GM06990 (cell line): ENCODE measurements at regions not wholly inside any gene's neighbourhood (a gene's known extent, or its start where the extent isn't known, plus 50 kb on each side); places are given as distances from the start of the nearest gene placed in this dataset.
"Not testable (repeated sequence)": the region's sequence is repeated elsewhere in the genome, so short reads cannot be mapped to it uniquely, and the experiment has no call there.

Experiments used
- DNase-seq: peaks from one replicate; pipeline ENCODE4 v3.0.0-alpha.2; 2011; ENCODE audit not compliant: insufficient read length; ENCODE audit errors: extremely low read depth
- H3K27me3 ChIP-seq: replicated peaks from 2 replicates; pipeline ENCODE4 v1.6.0; 2011; ENCODE audit warnings: low read length; ENCODE audit not compliant: control insufficient read depth, insufficient read depth
- H3K36me3 ChIP-seq: 2 replicates; pipeline ENCODE4 v1.5.1; 2011; ENCODE audit warnings: low read length; ENCODE audit not compliant: control insufficient read depth, insufficient read depth
- H3K4me3 ChIP-seq: replicated peaks from 2 replicates; pipeline ENCODE4 v1.5.1; 2011; ENCODE audit warnings: low read depth, mild to moderate bottlenecking, control low read depth, low read length
- TF ChIP-seq, protein P1 (sequence below): IDR thresholded peaks from 2 replicates; pipeline ENCODE4 v1.5.1; 2011; ENCODE audit warnings: low read length, control low read depth, mild to moderate bottlenecking, inconsistent platforms; ENCODE audit not compliant: insufficient read depth, poor library complexity, severe bottlenecking

DNA sequence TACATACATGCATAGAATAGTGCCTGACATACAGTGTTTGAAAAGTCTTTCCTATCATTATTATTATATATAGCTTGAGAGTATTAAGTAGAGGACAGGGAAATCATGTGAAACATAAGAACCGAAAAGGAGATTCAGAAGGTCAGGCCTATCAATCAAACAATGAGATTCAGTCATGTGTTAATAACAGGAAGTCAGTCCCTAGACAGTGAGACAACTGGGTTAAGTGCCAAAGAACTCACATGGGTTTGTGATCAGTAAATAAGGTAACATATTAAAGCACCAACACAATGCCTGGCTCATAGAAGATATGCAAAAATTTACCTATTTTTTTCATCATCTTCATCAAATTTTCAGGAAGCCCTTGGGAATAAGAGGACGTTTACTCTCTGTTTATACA lies 174.3 kb upstream of the FAT3 start:
- DNase-seq, result no peak
- TF ChIP-seq, protein P1, sequence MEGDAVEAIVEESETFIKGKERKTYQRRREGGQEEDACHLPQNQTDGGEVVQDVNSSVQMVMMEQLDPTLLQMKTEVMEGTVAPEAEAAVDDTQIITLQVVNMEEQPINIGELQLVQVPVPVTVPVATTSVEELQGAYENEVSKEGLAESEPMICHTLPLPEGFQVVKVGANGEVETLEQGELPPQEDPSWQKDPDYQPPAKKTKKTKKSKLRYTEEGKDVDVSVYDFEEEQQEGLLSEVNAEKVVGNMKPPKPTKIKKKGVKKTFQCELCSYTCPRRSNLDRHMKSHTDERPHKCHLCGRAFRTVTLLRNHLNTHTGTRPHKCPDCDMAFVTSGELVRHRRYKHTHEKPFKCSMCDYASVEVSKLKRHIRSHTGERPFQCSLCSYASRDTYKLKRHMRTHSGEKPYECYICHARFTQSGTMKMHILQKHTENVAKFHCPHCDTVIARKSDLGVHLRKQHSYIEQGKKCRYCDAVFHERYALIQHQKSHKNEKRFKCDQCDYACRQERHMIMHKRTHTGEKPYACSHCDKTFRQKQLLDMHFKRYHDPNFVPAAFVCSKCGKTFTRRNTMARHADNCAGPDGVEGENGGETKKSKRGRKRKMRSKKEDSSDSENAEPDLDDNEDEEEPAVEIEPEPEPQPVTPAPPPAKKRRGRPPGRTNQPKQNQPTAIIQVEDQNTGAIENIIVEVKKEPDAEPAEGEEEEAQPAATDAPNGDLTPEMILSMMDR, result no peak
- Histone ChIP-seq H3K27me3 (no peaks in the 10 kb centered on the region), H3K4me3 (no peak overlapping the region), H3K36me3 (no peaks in the 10 kb centered on the region)

DNA sequence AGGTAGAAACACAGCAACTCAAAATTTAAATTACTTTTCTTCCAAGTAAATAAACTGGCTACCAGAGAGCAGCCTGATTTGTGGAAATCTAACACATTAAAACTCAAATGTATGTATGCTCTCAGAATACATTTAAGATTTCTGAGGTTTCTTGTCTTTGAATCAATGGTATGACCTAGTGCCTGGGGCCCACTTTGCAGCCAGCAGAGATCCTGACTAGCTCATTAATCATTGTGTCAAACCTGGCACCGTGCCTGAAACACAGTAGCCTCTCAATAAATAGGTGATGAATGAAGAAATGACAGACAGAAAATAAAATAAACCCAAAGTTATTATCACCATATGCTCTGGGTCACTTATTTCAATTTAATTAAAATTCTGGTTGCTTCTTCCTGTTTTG lies 176.2 kb upstream of the FAT3 start:
- Histone ChIP-seq H3K27me3 (no peaks in the 10 kb centered on the region), H3K4me3 (no peak overlapping the region), H3K36me3 (no peaks in the 10 kb centered on the region)
- TF ChIP-seq, protein P1, result no peak
- DNase-seq, result no peak

DNA sequence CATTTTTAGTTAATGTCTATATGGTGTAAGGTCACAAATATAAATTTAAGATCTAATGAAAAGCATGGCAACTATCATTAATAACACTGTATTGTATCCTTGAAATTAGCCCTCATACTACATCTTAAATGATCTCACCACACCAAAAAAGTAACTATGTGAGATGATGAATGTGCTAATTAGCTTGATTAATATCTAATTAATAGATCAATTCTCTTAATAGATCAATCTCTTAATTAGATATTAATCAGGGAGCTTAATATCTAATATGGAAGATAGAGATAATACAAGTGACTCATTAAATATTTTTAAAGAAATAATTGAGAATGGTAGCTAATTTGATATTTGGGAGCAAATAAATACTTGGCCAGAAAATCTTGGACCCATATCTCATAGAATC lies 178.5 kb upstream of the FAT3 start:
- no peak overlapping the region for H3K4me3 ChIP-seq
- TF ChIP-seq, protein P1, result no peak
- no peaks in the 10 kb centered on the region for H3K27me3 ChIP-seq
- DNase-seq, result no peak
- no peaks in the 10 kb centered on the region for H3K36me3 ChIP-seq

DNA sequence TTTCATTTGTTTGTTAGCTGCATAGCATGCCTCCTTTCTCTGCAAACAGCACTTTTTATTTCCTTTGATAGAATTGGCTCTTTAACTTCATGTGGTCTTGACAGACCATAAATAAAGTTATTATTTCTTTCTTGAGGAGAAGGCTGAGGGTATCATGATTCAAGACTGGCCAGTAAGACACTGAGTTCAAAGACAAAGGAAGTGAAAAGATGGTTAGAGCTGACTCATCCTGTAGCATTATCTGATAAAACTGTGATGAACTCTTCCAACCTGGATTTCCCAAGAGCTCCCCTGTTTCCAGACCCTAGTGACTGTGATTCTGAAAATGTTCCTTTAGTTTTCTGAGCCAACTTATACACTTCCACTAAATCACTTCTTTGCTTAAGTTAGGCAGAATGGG lies 179.3 kb upstream of the FAT3 start:
- no peaks in the 10 kb centered on the region for H3K36me3 ChIP-seq
- H3K4me3 ChIP-seq, result no peak overlapping the region
- TF ChIP-seq, protein P1, result no peak
- DNase-seq, result no peak
- H3K27me3 ChIP-seq, result no peaks in the 10 kb centered on the region

DNA sequence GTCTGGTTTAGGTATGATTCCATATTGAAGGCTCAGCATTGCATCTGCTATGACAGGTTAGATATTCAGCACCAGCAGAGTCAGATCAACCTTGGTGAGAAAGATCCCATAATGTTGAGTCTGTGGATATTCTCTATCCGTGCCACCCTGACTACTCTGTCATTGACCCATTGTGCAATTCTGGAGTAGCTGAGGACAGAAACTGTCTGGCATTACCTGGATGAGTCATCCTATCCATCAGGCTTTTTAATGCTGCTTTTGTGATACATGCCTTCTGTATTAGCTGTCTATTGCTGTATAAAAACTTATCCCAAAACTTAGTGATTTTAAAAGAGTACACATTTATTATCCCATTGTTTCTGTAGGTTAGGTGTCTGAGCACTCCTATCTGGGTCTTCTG lies 189.1 kb upstream of the FAT3 start:
- no peaks in the 10 kb centered on the region for H3K27me3 ChIP-seq
- TF ChIP-seq, protein P1, result no peak
- no peak for DNase-seq
- no peak overlapping the region for H3K4me3 ChIP-seq
- H3K36me3 ChIP-seq, result no peaks in the 10 kb centered on the region

DNA sequence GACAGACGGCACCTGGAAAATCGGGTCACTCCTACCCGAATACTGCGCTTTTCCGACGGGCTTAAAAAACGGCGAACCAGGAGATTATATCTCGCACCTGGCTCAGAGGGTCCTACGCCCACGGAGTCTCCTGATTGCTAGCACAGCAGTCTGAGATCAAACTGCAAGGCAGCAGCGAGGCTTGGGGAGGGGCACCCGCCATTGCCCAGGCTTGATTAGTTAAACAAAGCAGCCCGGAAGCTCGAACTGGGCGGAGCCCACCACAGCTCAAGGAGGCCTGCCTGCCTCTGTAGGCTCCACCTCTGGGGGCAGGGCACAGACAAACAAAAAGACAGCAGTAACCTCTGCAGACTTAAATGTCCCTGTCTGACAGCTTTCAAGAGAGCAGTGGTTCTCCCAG lies 197.5 kb upstream of the FAT3 start:
- not testable (repeated sequence) for DNase-seq, H3K27me3 ChIP-seq, H3K36me3 ChIP-seq, H3K4me3 ChIP-seq

DNA sequence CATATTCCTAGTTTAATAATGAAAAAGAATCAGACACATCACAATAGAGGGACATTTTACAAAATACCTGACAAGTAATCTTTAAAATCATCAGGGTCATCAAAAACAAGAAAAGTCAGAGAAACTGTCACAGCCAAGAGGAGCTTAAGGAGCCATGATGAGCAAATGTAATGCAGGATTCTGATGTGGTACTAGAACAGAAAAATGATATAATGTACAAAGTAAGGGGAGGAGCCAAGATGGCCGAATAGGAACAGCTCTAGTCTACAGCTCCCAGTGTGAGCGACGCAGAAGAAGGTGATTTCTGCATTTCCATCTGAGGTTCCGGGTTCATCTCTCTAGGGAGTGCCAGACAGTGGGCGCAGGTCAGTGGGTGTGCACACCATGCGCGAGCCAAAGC lies 198.0 kb upstream of the FAT3 start:
- Histone ChIP-seq H3K4me3 (no peak overlapping the region), H3K27me3 (no peaks in the 10 kb centered on the region), H3K36me3 (no peaks in the 10 kb centered on the region)
- DNase-seq, result no peak
- TF ChIP-seq, protein P1, result no peak
